ENCODE measurements at regions not wholly inside any gene's neighbourhood (a gene's known extent, or its start where the extent isn't known, plus 50 kb on each side); places are given as distances from the start of the nearest gene placed in this dataset.

DNA sequence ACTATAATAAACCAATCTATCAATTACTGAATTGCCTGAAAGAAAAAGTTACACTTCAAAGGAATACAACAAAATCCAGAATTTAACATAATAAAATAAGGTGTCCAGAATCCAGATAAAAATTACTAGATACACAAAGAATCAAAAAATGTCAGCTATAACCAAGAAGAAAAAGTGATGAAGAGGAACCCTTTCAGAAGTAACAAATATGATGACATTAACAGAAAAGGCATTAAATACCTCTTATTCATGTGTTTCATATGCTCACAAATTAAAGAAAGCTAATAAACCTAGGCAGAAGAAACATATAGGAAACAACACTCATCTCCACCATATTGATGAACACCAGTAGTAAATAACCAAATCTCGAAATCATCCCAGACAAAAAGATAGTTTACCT lies 722.8 kb downstream of the ADCYAP1 start:
- DNase-seq (ENCODE audit: insufficient read length, low spot score), result no peak
- TF ChIP-seq, protein P1, sequence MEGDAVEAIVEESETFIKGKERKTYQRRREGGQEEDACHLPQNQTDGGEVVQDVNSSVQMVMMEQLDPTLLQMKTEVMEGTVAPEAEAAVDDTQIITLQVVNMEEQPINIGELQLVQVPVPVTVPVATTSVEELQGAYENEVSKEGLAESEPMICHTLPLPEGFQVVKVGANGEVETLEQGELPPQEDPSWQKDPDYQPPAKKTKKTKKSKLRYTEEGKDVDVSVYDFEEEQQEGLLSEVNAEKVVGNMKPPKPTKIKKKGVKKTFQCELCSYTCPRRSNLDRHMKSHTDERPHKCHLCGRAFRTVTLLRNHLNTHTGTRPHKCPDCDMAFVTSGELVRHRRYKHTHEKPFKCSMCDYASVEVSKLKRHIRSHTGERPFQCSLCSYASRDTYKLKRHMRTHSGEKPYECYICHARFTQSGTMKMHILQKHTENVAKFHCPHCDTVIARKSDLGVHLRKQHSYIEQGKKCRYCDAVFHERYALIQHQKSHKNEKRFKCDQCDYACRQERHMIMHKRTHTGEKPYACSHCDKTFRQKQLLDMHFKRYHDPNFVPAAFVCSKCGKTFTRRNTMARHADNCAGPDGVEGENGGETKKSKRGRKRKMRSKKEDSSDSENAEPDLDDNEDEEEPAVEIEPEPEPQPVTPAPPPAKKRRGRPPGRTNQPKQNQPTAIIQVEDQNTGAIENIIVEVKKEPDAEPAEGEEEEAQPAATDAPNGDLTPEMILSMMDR (IDR thresholded peaks at IDR 0.05; ENCODE audit: insufficient read depth, missing control alignments), result no peak
- no peak for FAIRE-seq

DNA sequence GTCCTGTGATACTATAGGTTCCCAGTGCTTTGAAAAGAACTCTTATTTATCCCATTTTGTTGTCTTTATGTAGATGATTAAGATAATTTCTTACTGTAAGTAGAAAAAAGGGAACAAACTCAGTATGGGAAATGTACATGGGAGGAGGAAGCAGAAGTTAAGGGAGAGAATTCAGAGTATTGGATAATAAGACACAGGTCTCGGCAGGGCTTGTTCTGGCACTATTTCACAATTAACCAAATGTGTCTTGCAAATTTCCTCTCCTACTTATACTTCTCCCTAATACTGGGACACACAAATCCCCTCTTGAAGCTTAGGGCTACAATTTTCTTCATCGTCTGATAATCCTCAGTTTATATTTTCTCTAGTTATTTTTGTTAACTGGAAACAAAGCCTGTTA lies 744.0 kb downstream of the ADCYAP1 start:
- TF ChIP-seq, protein P1 (IDR thresholded peaks at IDR 0.05; ENCODE audit: insufficient read depth, missing control alignments), result no peak
- no peak for DNase-seq (ENCODE audit: insufficient read length, low spot score)
- peak; percentile 74 for FAIRE-seq

DNA sequence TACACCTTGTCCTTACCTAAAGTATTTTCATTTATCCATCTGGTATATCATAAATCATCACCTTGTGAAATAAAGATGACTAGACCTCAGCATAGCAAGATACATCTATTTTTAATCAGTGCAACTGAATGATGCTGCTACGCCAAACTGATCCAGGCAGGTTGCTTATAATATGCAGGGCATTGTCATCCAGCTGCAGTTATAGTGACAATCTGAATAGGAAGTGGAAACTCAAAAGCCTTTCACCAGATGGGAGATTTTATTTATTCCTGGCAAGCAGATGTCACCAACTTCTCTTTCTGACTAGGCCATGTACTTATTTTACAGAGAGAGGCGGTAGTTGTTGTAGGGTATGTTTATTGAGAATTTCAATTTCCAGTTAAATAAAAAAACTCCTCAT lies 747.3 kb downstream of the ADCYAP1 start:
- DNase-seq (ENCODE audit: insufficient read length, low spot score) (no peak), FAIRE-seq (no peak)
- TF ChIP-seq, protein P1 (IDR thresholded peaks at IDR 0.05; ENCODE audit: insufficient read depth, missing control alignments), result no peak

DNA sequence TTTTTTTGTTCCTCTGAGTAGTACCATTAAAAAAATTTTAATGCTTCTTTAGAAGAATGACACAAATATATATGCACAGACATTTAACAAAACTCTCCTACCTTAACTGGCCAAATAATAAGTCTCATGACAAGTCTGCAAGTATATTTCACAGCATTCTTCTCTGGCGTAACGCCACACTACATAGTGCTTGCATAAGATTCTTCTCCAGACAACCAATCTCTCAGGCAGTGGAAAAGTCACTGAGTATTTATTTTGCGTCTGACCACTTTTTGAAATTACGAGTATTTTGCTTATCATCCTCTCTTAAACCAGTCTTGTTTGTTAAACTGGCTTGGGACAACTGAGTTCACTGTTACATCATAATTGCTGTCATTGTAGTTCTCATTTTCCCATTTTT lies 749.2 kb downstream of the ADCYAP1 start:
- DNase-seq (ENCODE audit: insufficient read length, low spot score), result no peak
- FAIRE-seq, result no peak
- TF ChIP-seq, protein P1 (IDR thresholded peaks at IDR 0.05; ENCODE audit: insufficient read depth, missing control alignments), result no peak

DNA sequence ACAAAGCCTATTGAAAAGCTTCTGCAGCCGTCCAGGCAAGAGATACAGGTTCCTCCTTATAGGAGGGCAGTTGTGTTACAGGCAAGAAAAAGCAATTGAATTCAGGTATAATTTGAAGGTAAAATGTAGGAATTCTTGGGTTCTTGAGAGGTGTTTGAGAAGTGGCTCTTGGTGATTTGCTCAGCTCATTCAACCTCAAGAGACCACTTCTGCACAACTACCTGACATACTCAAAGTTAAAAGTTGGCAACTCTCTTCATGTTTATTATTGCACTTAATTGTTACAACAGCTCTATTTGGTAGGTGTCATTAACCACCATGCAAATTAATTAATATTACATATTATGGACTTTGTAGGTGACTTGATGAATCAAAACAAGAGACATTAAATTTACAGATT lies 753.2 kb downstream of the ADCYAP1 start:
- DNase-seq (ENCODE audit: insufficient read length, low spot score) (no peak), FAIRE-seq (no peak)
- TF ChIP-seq, protein P1 (IDR thresholded peaks at IDR 0.05; ENCODE audit: insufficient read depth, missing control alignments), result no peak

DNA sequence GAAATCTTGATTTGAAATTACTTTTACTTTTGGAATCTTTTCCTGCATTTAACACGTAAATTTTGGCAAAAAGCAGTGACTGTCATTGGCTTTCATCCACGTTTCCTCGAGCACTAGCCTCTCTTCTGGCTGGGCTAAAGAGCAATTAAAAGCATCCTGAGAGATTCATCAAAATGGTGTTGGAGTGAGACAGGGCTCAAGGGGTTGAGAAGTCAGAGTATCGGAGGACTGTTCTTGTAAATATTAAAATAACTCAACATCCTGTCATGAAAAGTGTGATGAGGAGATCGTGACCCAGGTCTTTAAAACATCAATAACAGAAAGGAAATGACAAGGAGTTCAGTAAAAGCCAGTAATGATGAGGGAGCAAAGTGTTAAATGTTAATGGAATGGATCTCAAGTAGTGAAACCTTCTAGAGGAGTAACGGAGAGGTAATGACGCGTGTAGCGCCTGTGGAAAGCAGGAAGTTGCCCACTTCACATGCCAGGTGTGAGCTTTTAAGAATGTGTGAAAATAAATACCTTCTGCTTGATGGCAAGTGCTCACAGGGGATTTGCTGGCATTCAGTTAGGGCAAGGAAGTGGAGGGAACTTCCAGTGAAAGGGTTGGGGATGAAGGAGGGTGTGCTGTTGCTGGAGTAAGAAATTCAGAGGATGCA lies 754.4 kb downstream of the ADCYAP1 start:
- TF ChIP-seq, protein P1 (IDR thresholded peaks at IDR 0.05; ENCODE audit: insufficient read depth, missing control alignments), result no peak
- FAIRE-seq (peak; percentile 46), DNase-seq (ENCODE audit: insufficient read length, low spot score) (no peak)

DNA sequence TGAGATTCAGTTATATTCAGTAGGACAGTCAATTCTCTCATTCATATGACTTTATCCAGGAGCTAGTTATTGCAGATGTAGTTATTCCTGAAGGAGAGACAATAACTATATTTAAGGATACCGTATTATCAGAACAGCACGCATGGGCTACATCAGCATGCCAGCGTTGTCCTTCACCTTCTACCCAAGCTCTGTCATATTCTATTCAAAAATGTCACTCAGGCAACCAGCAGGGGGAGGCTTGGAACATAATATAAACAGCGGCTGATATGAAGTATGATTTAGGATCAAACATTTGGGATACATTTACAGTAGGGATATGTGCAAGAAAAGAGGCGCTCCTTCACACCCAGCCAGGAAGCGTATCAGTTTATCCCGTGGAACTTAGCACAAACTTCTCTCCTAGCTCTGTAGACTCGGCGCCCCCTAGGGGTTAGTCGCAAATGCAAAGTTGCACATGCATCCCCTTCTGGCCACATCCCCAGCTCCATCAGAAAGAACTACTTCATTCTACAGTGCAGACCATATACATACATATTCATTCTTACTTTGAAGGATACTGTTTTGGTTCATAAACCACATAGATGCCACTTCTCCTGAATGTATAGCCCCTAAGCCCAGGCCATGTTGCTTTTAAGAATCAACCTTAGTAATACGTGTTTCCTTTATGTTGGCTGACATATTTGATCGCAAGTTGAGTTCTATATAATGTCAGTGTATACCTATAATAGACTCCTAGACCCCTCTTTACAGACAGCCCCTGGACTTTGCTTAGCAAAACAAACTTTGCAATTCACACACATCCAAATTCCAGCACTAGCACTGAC lies 759.4 kb downstream of the ADCYAP1 start:
- TF ChIP-seq, protein P1 (IDR thresholded peaks at IDR 0.05; ENCODE audit: insufficient read depth, missing control alignments), result peak; percentile 10
- FAIRE-seq (peak; percentile 90), DNase-seq (ENCODE audit: insufficient read length, low spot score) (no peak)

Data from D721Med (cell line).